Smooth muscle cell (in vitro differentiated cells): ENCODE measurements at regions not wholly inside any gene's neighbourhood (a gene's known extent, or its start where the extent isn't known, plus 50 kb on each side); places are given as distances from the start of the nearest gene placed in this dataset.

Experiments used
- DNase-seq: peaks from one replicate; lab custom pipeline; 2025; ENCODE audit not compliant: unreplicated experiment; lab: John Stamatoyannopoulos, UW
- H2AFZ ChIP-seq: fragments of 200-600 bp; sonication (generic); 2 replicates; pipeline ENCODE4 v1.6.0; 2016; ENCODE audit warnings: antibody characterized with exemption, low read depth, mild to moderate bottlenecking
- H3F3A ChIP-seq: fragments of 200-600 bp; sonication (generic); 2 replicates; pipeline ENCODE4 v1.6.0; 2017; ENCODE audit warnings: antibody characterized with exemption, low read depth
- H3K27ac ChIP-seq: fragments of 200-600 bp; sonication (generic); 2 replicates; pipeline ENCODE4 v1.5.1; 2016; ENCODE audit warnings: low read depth, mild to moderate bottlenecking
- H3K27me3 ChIP-seq: fragments of 200-600 bp; sonication (generic); 2 replicates; pipeline ENCODE4 v1.6.1; 2016; ENCODE audit warnings: low read depth, mild to moderate bottlenecking
- H3K36me3 ChIP-seq: fragments of 200-600 bp; sonication (generic); 2 replicates; pipeline ENCODE4 v1.5.1; 2016; ENCODE audit warnings: low read depth
- H3K4me1 ChIP-seq: fragments of 200-600 bp; sonication (generic); 2 replicates; pipeline ENCODE4 v1.5.1; 2016; ENCODE audit warnings: low read depth
- H3K4me2 ChIP-seq: fragments of 200-600 bp; sonication (generic); 2 replicates; pipeline ENCODE4 v1.6.0; 2016; ENCODE audit warnings: mild to moderate bottlenecking
- H3K4me3 ChIP-seq: fragments of 200-600 bp; sonication (generic); 2 replicates; pipeline ENCODE4 v1.5.1; 2016; ENCODE audit warnings: mild to moderate bottlenecking
- H3K79me2 ChIP-seq: fragments of 200-600 bp; sonication (generic); 2 replicates; pipeline ENCODE4 v1.6.0; 2016; ENCODE audit warnings: low read depth, mild to moderate bottlenecking
- H3K9ac ChIP-seq: fragments of 200-600 bp; sonication (generic); 2 replicates; pipeline ENCODE4 v1.6.0; 2016; ENCODE audit warnings: low read depth
- H3K9me3 ChIP-seq: fragments of 200-600 bp; sonication (generic); replicated peaks from 2 replicates; pipeline ENCODE4 v1.5.1; 2016; ENCODE audit warnings: low read depth
- H4K20me1 ChIP-seq: fragments of 200-600 bp; sonication (generic); 2 replicates; pipeline ENCODE4 v1.6.0; 2016; ENCODE audit warnings: low read depth
- CTCF ChIP-seq: fragments of 200-600 bp; sonication (generic); IDR thresholded peaks from 2 replicates; pipeline ENCODE4 v1.5.1; 2017; ENCODE audit warnings: borderline replicate concordance, mild to moderate bottlenecking, antibody characterized with exemption; ENCODE audit not compliant: insufficient read depth, poor library complexity, severe bottlenecking
- WGBS: methylation state at CpG from one replicate; pipeline ENCODE4 v1.1.7; 2016; ENCODE audit warnings: low lambda C conversion rate; 5-methylcytosine and 5-hydroxymethylcytosine counted together

- DNase-seq = no peak
- TF ChIP-seq CTCF = no peak
- Histone ChIP-seq H3K4me2 (no peak overlapping the region), H3K4me1 (peaks cover 10% of the 10 kb centered on the region), H3K79me2 (no peaks in the 10 kb centered on the region), H2AFZ (no peak overlapping the region), H3K36me3 (no peaks in the 10 kb centered on the region), H3F3A (no peaks in the 10 kb centered on the region), H3K27ac (no peak overlapping the region), H3K4me3 (no peak overlapping the region), H3K9me3 (no peaks in the 10 kb centered on the region), H4K20me1 (no peaks in the 10 kb centered on the region), H3K27me3 (no peaks in the 10 kb centered on the region), H3K9ac (no peak overlapping the region)
- WGBS = 86% methylated on average over 6 of the region's 6 CpGs
These were observed 298.4 kb upstream of the MTNR1B start for GRCh38 chr11:92671081-92671480.

GRCh38 chr11:92675303-92675702, 294.1 kb upstream of the MTNR1B start:
- no peak overlapping the region for H3K4me2 ChIP-seq
- H2AFZ ChIP-seq = no peak overlapping the region
- no peak for TF ChIP-seq CTCF
- H3K9ac ChIP-seq = no peak overlapping the region
- 61% methylated on average over 1 of the region's 1 CpG for WGBS
- H4K20me1 ChIP-seq = no peaks in the 10 kb centered on the region
- no peaks in the 10 kb centered on the region for H3K9me3 ChIP-seq
- H3K27ac ChIP-seq = no peak overlapping the region
- no peak overlapping the region for H3K4me3 ChIP-seq
- peaks cover 3% of the 10 kb centered on the region for H3K4me1 ChIP-seq
- H3K79me2 ChIP-seq = no peaks in the 10 kb centered on the region
- H3F3A ChIP-seq = no peaks in the 10 kb centered on the region
- no peaks in the 10 kb centered on the region for H3K27me3 ChIP-seq
- DNase-seq = no peak
- H3K36me3 ChIP-seq = no peaks in the 10 kb centered on the region

- Histone ChIP-seq H3K27ac (no peak overlapping the region), H3K9me3 (no peaks in the 10 kb centered on the region), H3K4me3 (no peak overlapping the region), H4K20me1 (no peaks in the 10 kb centered on the region), H3K4me2 (no peak overlapping the region), H2AFZ (no peak overlapping the region), H3F3A (no peaks in the 10 kb centered on the region), H3K27me3 (no peaks in the 10 kb centered on the region), H3K36me3 (no peaks in the 10 kb centered on the region), H3K79me2 (no peaks in the 10 kb centered on the region), H3K4me1 (no peaks in the 10 kb centered on the region), H3K9ac (no peak overlapping the region)
- WGBS = 85% methylated on average over 3 of the region's 3 CpGs
- no peak for TF ChIP-seq CTCF
- no peak for DNase-seq
These were observed 293.6 kb upstream of the MTNR1B start for GRCh38 chr11:92675810-92676209.

- no peak overlapping the region for H2AFZ ChIP-seq
- no peak for TF ChIP-seq CTCF
- no peak overlapping the region for H3K27ac ChIP-seq
- H3K4me1 ChIP-seq = no peaks in the 10 kb centered on the region
- no peak for DNase-seq
- 47% methylated on average over 3 of the region's 3 CpGs for WGBS
- H3K4me2 ChIP-seq = no peak overlapping the region
- H3K36me3 ChIP-seq = no peaks in the 10 kb centered on the region
- no peak overlapping the region for H3K4me3 ChIP-seq
- H4K20me1 ChIP-seq = no peaks in the 10 kb centered on the region
- H3K79me2 ChIP-seq = no peaks in the 10 kb centered on the region
- H3K27me3 ChIP-seq = no peaks in the 10 kb centered on the region
- no peaks in the 10 kb centered on the region for H3K9me3 ChIP-seq
- H3K9ac ChIP-seq = no peak overlapping the region
- H3F3A ChIP-seq = no peaks in the 10 kb centered on the region
These were observed 291.3 kb upstream of the MTNR1B start for GRCh38 chr11:92678008-92678611.
